H9 (cell line): ENCODE measurements at regions not wholly inside any gene's neighbourhood (a gene's known extent, or its start where the extent isn't known, plus 50 kb on each side); places are given as distances from the start of the nearest gene placed in this dataset.

Source experiments
- DNase-seq: peaks from one replicate; pipeline ENCODE4 v3.0.0-alpha.2; 2017
- H2AFZ ChIP-seq: one replicate; pipeline ENCODE4 v1.6.1; 2013; ENCODE audit warnings: mild to moderate bottlenecking, low read length, control low read depth, moderate library complexity
- H2AK5ac ChIP-seq: 2 replicates; pipeline ENCODE4 v1.6.1; 2013; ENCODE audit warnings: low read length, control low read depth, mixed read lengths; ENCODE audit not compliant: insufficient read length
- H2BK120ac ChIP-seq: one replicate; pipeline ENCODE4 v1.6.1; 2013; ENCODE audit warnings: low read depth, mild to moderate bottlenecking, low read length, control low read depth, inconsistent platforms; ENCODE audit not compliant: poor library complexity, severe bottlenecking
- H2BK12ac ChIP-seq: 2 replicates; pipeline ENCODE4 v1.6.1; 2013; ENCODE audit warnings: low read length, control low read depth, mixed read lengths, low read depth; ENCODE audit not compliant: insufficient read length
- H2BK15ac ChIP-seq: 2 replicates; pipeline ENCODE4 v1.6.1; 2013; ENCODE audit warnings: low read depth, low read length, control low read depth
- H2BK20ac ChIP-seq: one replicate; pipeline ENCODE4 v1.6.1; 2013; ENCODE audit warnings: low read depth, mild to moderate bottlenecking, low read length, control low read depth, inconsistent platforms; ENCODE audit not compliant: poor library complexity, severe bottlenecking
- H2BK5ac ChIP-seq: 2 replicates; pipeline ENCODE4 v1.6.1; 2013; ENCODE audit warnings: low read length, control low read depth, mixed read lengths; ENCODE audit not compliant: insufficient read length
- H3K14ac ChIP-seq: 2 replicates; pipeline ENCODE4 v1.6.1; 2013; ENCODE audit warnings: low read length, control low read depth; ENCODE audit not compliant: insufficient read depth
- H3K18ac ChIP-seq: 2 replicates; pipeline ENCODE4 v1.6.1; 2013; ENCODE audit warnings: low read depth, mild to moderate bottlenecking, mixed read lengths, low read length, control low read depth; ENCODE audit not compliant: insufficient read length
- H3K23ac ChIP-seq: 2 replicates; pipeline ENCODE4 v1.6.1; 2013; ENCODE audit warnings: low read length, control low read depth, mixed read lengths, low read depth; ENCODE audit not compliant: insufficient read length
- H3K23me2 ChIP-seq: 2 replicates; pipeline ENCODE4 v1.6.1; 2013; ENCODE audit warnings: low read depth, mild to moderate bottlenecking, mixed read lengths, low read length, control low read depth; ENCODE audit not compliant: insufficient read length, poor library complexity, severe bottlenecking
- H3K27ac ChIP-seq: 2 replicates; pipeline ENCODE4 v1.5.1; 2013; ENCODE audit warnings: low read length, control low read depth, mixed read lengths, low read depth; ENCODE audit not compliant: insufficient read length
- H3K27me3 ChIP-seq: 2 replicates; pipeline ENCODE4 v1.6.1; 2013; ENCODE audit warnings: low read length, control low read depth, inconsistent platforms; ENCODE audit not compliant: insufficient read depth
- H3K4ac ChIP-seq: 2 replicates; pipeline ENCODE4 v1.6.1; 2013; ENCODE audit warnings: low read depth, mild to moderate bottlenecking, control low read depth, inconsistent platforms, low read length, moderate library complexity
- H3K4me1 ChIP-seq: 2 replicates; pipeline ENCODE4 v1.6.1; 2013; ENCODE audit warnings: low read length, control low read depth, inconsistent platforms; ENCODE audit not compliant: insufficient read depth
- H3K4me2 ChIP-seq: 2 replicates; pipeline ENCODE4 v1.6.1; 2013; ENCODE audit warnings: low read length, control low read depth, mixed read lengths; ENCODE audit not compliant: insufficient read length, insufficient read depth
- H3K56ac ChIP-seq: 2 replicates; pipeline ENCODE4 v1.6.1; 2013; ENCODE audit warnings: low read depth, mild to moderate bottlenecking, mixed read lengths, low read length, control low read depth; ENCODE audit not compliant: insufficient read length
- H3K79me1 ChIP-seq: 2 replicates; pipeline ENCODE4 v1.6.1; 2013; ENCODE audit warnings: low read depth, mild to moderate bottlenecking, moderate library complexity, low read length, control low read depth, inconsistent platforms; ENCODE audit not compliant: insufficient read depth, poor library complexity, severe bottlenecking
- H3K79me2 ChIP-seq: 2 replicates; pipeline ENCODE4 v1.6.1; 2013; ENCODE audit warnings: low read length, control low read depth, inconsistent platforms; ENCODE audit not compliant: insufficient read depth
- H3K9ac ChIP-seq: 2 replicates; pipeline ENCODE4 v1.6.1; 2013; ENCODE audit warnings: low read length, control low read depth, mixed read lengths; ENCODE audit not compliant: insufficient read length; ENCODE audit errors: extremely low read depth
- H3K9me3 ChIP-seq: one replicate; pipeline ENCODE4 v1.6.1; 2013; ENCODE audit warnings: low read depth, low read length, inconsistent platforms; ENCODE audit not compliant: control insufficient read depth
- H3T11ph ChIP-seq: one replicate; pipeline ENCODE4 v1.6.1; 2013; ENCODE audit warnings: mild to moderate bottlenecking, low read length, control low read depth, inconsistent platforms
- H4K20me1 ChIP-seq: one replicate; pipeline ENCODE4 v1.6.1; 2013; ENCODE audit not compliant: control insufficient read depth, insufficient read length, insufficient read depth
- H4K5ac ChIP-seq: 2 replicates; pipeline ENCODE4 v1.6.1; 2013; ENCODE audit warnings: low read depth, mild to moderate bottlenecking, mixed read lengths, low read length, control low read depth; ENCODE audit not compliant: insufficient read length
- H4K8ac ChIP-seq: replicated peaks from 2 replicates; pipeline ENCODE4 v1.6.1; 2013; ENCODE audit warnings: low read length, control low read depth, mixed read lengths, low read depth; ENCODE audit not compliant: insufficient read length
- H4K91ac ChIP-seq: 2 replicates; pipeline ENCODE4 v1.6.1; 2013; ENCODE audit warnings: low read depth, mild to moderate bottlenecking, moderate library complexity, mixed read lengths, low read length, control low read depth; ENCODE audit not compliant: insufficient read length
- H3K27ac Mint-ChIP-seq, 3 experiments: 2 replicates in 2 of 3; 3 replicates in 1 of 3; pipeline ENCODE4 v1.8.0; 2020 to 2021; ENCODE audit warnings: mixed read lengths in 3 of 3, mild to moderate bottlenecking in 1 of 3, moderate library complexity in 1 of 3
- H3K27me3 Mint-ChIP-seq: 2 replicates; pipeline ENCODE4 v1.8.0; 2021; ENCODE audit warnings: low read depth, mild to moderate bottlenecking, moderate library complexity, mixed read lengths
- H3K36me3 Mint-ChIP-seq, 3 experiments: 2 replicates in 2 of 3; 3 replicates in 1 of 3; pipeline ENCODE4 v1.8.0; 2020 to 2021; ENCODE audit warnings: low read depth in 3 of 3, mixed read lengths in 3 of 3; ENCODE audit not compliant: insufficient read depth in 1 of 3
- H3K4me1 Mint-ChIP-seq, 2 experiments: 2 replicates each; pipeline ENCODE4 v1.8.0; 2020; ENCODE audit warnings: mixed read lengths in 2 of 2
- H3K4me3 Mint-ChIP-seq, 2 experiments: 2 replicates in 1 of 2; 3 replicates in 1 of 2; pipeline ENCODE4 v1.8.0; 2020 to 2021; ENCODE audit warnings: mild to moderate bottlenecking in 2 of 2, mixed read lengths in 2 of 2, moderate library complexity in 1 of 2
- H3K9me3 Mint-ChIP-seq, 2 experiments: 2 replicates in 1 of 2; 3 replicates in 1 of 2; pipeline ENCODE4 v1.8.0; 2020; ENCODE audit warnings: mild to moderate bottlenecking in 2 of 2, mixed read lengths in 2 of 2, moderate library complexity in 1 of 2
- WGBS: extraction: QIAGEN DNeasy Blood & Tissue Kit; methylation state at CpG from one replicate; pipeline ENCODE4 v1.1.7; 2013; ENCODE audit warnings: missing lambda C conversion rate, low lambda C conversion rate, mixed read lengths; ENCODE audit not compliant: insufficient read length; ENCODE audit errors: extremely low coverage; 5-methylcytosine and 5-hydroxymethylcytosine counted together
- TF ChIP-seq, protein P1 (sequence below): fragments of 200-600 bp; sonication (generic); conservative IDR thresholded peaks from 3 replicates; pipeline ENCODE4 v1.8.0; 2021; ENCODE audit warnings: antibody characterized with exemption, mild to moderate bottlenecking

DNA sequence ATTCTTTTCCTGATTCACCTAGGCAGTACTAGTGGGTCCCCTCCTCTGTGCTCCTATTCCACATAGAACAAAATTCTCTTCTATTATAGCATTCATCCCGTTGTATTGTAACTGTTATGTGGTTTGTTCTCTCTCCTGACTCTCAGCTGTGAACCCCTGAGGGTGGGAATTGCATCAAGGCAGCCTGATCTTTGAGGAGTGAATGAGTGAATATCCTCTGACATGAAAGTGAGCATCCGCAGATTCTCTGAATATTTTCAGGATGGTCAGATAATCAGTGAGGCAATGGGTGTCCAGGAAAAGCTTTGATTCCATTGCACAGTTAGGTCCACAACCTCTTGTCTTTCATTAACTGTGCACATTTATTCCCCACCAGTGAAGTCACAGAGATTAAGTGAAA is 67.6 kb upstream of the SLC22A23 start:
- no peak overlapping the region for H3K4ac ChIP-seq
- H3K79me1 ChIP-seq: no peaks in the 10 kb centered on the region
- H3T11ph ChIP-seq: no peak overlapping the region
- no peaks in the 10 kb centered on the region for H4K20me1 ChIP-seq
- WGBS: no CpG with 5 or more reads among the region's 2 CpGs
- H4K91ac ChIP-seq: no peak overlapping the region
- H2BK5ac ChIP-seq: no peak overlapping the region
- H3K79me2 ChIP-seq: no peaks in the 10 kb centered on the region
- no peak overlapping the region for H3K4me3 Mint-ChIP-seq
- H2BK20ac ChIP-seq: no peak overlapping the region
- no peak overlapping the region for H3K18ac ChIP-seq
- no peaks in the 10 kb centered on the region for H3K23me2 ChIP-seq
- peaks cover 25 to 27% of the 10 kb centered on the region in 2 experiments for H3K4me1 Mint-ChIP-seq
- H3K27ac ChIP-seq: no peak overlapping the region
- H3K4me1 ChIP-seq: no peaks in the 10 kb centered on the region
- no peak overlapping the region for H4K5ac ChIP-seq
- H3K27ac Mint-ChIP-seq: no peak overlapping the region
- H3K56ac ChIP-seq: no peak overlapping the region
- H3K27me3 ChIP-seq: no peaks in the 10 kb centered on the region
- H3K9me3 Mint-ChIP-seq: peaks cover 0 to 3% of the 10 kb centered on the region in 2 experiments; a peak in 1 of 5 replicates
- H3K4me2 ChIP-seq: no peak overlapping the region
- no peak overlapping the region for H4K8ac ChIP-seq
- peaks cover 10% of the 10 kb centered on the region for H3K27me3 Mint-ChIP-seq
- H3K23ac ChIP-seq: no peak overlapping the region
- H2AFZ ChIP-seq: no peak overlapping the region
- TF ChIP-seq, protein P1, sequence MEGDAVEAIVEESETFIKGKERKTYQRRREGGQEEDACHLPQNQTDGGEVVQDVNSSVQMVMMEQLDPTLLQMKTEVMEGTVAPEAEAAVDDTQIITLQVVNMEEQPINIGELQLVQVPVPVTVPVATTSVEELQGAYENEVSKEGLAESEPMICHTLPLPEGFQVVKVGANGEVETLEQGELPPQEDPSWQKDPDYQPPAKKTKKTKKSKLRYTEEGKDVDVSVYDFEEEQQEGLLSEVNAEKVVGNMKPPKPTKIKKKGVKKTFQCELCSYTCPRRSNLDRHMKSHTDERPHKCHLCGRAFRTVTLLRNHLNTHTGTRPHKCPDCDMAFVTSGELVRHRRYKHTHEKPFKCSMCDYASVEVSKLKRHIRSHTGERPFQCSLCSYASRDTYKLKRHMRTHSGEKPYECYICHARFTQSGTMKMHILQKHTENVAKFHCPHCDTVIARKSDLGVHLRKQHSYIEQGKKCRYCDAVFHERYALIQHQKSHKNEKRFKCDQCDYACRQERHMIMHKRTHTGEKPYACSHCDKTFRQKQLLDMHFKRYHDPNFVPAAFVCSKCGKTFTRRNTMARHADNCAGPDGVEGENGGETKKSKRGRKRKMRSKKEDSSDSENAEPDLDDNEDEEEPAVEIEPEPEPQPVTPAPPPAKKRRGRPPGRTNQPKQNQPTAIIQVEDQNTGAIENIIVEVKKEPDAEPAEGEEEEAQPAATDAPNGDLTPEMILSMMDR: no peak
- H3K9ac ChIP-seq: no peak overlapping the region
- no peak overlapping the region for H3K14ac ChIP-seq
- H3K9me3 ChIP-seq: no peaks in the 10 kb centered on the region
- no peak overlapping the region for H2BK15ac ChIP-seq
- H2AK5ac ChIP-seq: no peak overlapping the region
- no peak overlapping the region for H2BK12ac ChIP-seq
- no peak for DNase-seq
- no peak overlapping the region for H2BK120ac ChIP-seq
- no peaks in the 10 kb centered on the region; a peak in 1 of 7 replicates for H3K36me3 Mint-ChIP-seq
